A549 (cell line): ENCODE measurements at regions not wholly inside any gene's neighbourhood (a gene's known extent, or its start where the extent isn't known, plus 50 kb on each side); places are given as distances from the start of the nearest gene placed in this dataset.

Experiments
- CHD2 ChIP-seq: fragments of 150-350 bp; IDR thresholded peaks from 2 replicates; pipeline ENCODE4 v1.6.1; 2014; ENCODE audit warnings: low read length; ENCODE audit not compliant: partially characterized antibody
- TF ChIP-seq, protein P1 (sequence below): fragments of >200 bp; sonication (Bioruptor Twin); formaldehyde crosslinking; IDR thresholded peaks from 3 replicates; pipeline ENCODE4 v1.5.1; 2016

DNA sequence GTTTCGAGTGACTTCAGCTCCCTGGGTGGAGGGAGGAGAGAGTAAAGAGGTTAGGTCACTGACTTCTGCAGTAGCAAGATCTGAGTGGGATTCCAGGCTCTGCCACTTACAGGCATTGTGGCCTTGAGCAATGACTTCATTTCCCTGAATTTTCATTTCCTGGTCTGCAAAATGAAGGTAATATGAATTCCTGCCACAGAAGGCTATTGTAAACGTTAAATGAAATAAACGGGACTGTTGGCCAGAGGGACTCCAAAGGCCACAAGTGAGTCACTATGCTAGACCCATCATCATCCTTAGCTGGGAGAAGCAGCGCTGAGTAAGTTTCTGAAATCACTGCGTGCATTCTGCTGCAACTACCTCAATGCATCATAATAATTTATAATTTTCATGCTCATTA lies 807.8 kb downstream of the AACS start:
- TF ChIP-seq, protein P1, sequence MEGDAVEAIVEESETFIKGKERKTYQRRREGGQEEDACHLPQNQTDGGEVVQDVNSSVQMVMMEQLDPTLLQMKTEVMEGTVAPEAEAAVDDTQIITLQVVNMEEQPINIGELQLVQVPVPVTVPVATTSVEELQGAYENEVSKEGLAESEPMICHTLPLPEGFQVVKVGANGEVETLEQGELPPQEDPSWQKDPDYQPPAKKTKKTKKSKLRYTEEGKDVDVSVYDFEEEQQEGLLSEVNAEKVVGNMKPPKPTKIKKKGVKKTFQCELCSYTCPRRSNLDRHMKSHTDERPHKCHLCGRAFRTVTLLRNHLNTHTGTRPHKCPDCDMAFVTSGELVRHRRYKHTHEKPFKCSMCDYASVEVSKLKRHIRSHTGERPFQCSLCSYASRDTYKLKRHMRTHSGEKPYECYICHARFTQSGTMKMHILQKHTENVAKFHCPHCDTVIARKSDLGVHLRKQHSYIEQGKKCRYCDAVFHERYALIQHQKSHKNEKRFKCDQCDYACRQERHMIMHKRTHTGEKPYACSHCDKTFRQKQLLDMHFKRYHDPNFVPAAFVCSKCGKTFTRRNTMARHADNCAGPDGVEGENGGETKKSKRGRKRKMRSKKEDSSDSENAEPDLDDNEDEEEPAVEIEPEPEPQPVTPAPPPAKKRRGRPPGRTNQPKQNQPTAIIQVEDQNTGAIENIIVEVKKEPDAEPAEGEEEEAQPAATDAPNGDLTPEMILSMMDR, result no peak
- no peak for TF ChIP-seq CHD2
